NCI-H2196 treated with DMSO at 0.1 percent for 48 hours (cell line): ENCODE measurements at regions not wholly inside any gene's neighbourhood (a gene's known extent, or its start where the extent isn't known, plus 50 kb on each side); places are given as distances from the start of the nearest gene placed in this dataset.

Experiments
- DNase-seq: peaks from one replicate; lab custom pipeline; 2025; ENCODE audit not compliant: unreplicated experiment; lab: John Stamatoyannopoulos, UW

DNA sequence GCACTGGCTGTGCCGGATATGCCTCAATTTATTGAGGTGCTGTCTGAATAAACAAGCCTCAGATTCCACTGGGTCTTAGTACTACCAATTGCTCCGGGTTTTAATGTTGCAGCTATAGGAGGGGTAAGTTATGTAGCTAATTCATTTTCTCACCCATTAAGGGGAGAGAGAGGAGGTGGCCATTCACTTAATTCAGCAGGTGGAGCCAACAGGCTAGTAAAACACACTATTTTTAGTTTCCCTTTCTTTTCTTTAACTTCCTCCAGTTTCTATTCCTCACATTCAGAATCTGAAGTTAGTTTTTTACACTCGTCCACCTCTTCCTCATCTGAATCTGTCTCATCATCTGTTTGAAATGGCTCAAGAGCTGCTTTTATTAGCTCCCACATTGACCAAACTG is 105.6 kb upstream of the CDH10 start:
- no peak for DNase-seq

DNA sequence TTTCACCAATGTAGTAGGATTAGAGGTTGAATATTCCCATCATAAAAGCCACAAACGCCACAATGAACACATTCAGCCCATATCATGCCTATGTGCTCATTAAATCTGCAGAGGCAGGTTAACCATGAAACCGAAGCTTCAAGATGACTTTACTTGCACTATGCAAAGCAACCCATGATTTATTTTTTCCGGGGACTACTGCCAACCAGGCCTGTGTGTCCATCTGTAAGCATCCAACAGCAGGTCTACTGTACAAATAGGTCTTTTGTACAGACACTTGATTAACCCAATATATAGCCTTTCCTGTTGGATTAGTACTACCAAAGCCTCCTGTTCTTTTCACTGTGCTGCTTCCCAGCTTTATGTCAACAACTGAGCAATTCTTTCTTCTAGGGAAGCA is 104.9 kb upstream of the CDH10 start:
- no peak for DNase-seq

DNA sequence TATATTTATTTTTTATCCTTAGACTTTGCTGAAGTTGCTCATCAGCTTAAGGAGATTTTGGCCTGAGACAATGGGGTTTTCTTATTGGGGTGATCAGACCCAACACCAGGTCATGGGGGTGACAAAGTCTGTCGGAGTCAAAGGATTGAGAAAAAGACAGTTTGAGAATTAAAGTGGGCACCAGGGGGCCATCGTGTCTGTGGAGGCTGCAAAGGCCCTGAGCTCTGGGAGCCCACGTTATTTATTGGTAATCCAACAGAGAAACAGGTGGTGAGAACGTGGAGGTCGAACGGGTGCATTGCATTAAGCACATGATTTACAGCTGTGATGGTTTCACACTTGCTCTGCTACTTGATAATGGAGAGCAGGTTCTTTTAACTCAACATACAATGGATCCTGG is 102.5 kb upstream of the CDH10 start:
- no peak for DNase-seq

DNA sequence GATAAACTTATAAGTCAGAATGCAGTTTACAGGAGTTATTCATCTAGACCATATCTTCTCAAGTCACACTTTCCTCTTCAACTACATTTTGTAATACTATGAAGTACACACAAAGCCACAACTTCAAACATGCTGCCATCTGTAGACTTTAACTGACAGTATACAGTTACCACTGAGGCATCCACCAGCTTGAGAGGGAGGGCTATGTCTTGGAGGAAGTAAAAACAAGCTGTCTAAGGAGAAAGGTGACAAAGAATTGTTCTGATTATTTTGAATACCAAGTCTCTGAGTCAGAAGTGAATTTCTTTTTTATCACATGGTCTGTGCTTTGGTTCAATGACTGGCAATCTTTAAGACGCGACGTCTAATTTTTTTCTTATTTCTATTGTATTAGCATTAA is 97.6 kb upstream of the CDH10 start:
- DNase-seq = no peak

DNA sequence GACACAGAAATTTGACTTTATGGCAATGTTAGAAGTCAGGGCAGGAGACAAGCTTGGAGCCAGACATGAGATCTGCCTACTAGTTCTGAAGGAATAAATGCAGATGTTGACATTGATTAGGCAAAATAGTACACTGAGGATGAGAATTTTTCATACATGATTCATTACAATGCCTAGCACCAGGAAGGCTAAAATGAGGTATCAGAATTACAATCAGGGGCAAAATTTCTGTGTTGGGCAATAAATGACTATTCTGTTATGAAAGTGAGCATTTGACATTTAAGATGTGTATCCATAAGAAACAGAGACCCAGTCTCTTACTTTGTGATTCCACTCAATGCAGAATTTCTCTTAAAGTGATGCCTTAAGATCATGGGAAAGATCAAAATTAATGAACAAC is 92.4 kb upstream of the CDH10 start:
- DNase-seq = no peak

DNA sequence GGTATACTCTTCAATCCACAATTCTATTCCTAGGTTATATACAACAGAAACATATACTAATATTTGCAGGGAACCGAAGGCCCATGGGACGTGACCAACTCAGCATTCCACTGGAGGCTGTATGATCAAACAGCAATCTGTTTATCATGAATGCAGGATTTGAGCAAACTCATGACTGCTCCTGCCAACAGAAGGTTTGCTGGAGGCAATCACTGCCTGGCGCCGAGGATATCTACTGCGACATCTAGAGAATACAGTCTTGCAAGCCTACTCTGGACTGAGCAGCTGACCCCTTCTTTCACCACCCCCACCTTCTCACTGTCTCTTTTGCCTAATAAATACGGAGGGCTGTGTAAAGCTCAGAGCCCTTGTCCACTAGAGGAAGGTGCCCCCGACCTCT is 90.5 kb upstream of the CDH10 start:
- DNase-seq = no peak

DNA sequence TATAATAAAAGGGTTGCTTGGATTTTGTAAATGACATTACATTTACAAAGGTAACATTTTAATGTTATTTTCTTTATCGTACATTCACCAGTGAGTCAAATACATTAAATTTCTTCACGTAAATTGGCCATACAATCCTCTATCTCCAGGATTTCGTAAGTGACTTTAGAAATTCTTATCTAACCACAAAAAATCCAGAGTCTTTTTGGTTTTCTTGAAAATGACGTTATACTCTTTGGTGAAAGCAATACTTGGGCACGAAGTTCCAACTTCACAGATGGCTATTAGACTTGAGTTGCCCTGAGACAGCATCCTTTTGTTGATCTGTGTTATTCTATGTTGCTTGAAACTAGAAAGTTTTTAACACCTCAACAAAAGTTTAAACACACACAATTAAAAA is 87.4 kb upstream of the CDH10 start:
- no peak for DNase-seq

DNA sequence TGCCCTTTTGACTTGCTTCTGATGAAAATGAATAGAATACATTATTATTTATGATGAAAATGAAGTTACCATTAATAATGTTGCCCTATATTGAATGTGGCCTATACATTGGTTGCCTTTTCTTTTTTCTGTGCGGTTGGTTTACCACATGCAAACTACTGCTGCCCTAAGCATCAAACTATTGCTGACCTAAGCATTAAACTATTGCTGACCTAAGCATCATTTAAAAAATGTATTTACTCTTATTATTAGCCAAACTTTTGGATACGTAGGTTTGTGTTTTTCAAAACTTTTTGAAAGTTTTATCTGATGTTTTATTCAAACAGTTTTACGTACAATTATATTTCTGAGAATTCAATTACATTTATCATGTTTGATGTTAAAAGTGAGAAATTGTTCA is 76.0 kb upstream of the CDH10 start:
- no peak for DNase-seq

DNA sequence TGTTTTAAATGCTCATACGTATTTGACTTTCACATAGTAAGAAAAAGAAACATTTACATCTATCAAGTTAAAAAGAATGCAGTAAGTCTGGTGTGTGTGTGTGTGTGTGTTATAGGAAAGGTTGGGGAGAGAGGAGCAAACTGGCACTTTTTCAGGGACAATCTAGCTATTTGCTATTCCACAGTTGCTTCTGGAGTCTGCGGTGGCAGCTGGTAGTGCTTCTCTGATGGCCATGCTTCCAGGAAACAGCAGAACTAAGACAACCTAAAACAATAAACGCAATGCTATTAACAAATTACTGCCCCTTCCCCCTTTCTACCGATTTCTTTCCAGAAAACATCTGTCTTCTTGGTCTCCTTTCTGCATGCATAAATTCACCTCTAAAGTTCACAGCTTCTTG is 70.0 kb upstream of the CDH10 start:
- no peak for DNase-seq

DNA sequence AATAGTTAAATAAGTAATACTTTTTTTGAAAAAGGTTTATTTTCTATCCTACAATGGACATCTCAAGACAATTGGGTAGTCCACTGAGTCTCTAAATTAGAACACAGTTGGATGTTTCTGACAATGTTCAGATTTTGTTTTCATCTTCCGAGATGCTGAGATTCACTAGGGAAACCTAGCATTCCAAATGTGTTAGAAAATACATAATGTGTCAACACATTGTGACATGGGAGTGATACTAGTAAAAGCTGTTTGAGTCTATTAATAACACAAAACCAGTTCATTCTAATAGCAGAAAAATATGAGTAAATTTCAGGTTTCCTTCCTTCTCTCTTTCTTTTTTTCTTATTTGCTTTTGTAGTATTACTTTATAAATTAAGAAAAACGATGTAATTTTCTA is 68.2 kb upstream of the CDH10 start:
- DNase-seq = no peak

DNA sequence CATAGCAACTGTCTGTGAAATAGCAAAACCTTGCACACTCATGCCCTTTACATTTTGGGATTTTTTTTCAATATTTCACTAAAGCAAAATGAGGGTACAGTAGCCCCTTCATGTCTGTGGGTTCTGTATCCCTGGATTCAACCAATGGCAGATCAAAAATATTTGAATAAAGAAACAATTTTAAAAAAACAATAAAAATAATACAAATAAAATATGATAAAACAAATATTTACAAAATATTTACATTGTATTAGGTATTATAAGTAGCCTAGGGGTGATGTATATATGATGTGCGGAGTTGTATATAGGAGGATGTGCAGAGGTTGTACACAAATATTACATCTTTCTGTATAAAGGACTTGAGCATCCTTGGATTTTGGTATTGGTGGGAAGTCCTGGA is 67.3 kb upstream of the CDH10 start:
- DNase-seq = no peak

DNA sequence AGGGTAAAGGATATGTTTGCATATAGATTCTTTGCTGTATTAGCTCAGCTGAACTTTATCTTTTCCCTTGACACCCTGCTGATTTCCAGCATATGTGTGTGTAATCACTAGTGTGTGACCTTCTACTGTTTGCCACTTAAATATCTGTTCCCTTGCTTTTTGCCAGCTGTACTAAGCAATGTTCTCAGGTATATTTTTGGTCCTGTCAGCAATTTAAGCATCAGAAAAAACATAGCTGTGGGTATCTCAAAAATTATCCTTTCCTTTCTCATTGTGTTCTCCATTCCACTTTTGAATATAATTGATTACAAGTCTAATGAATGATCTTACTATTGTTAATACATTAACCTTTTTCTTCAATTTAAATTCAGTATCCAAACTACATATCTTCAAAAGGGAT is 59.2 kb upstream of the CDH10 start:
- no peak for DNase-seq
